ENCODE measurements at regions not wholly inside any gene's neighbourhood (a gene's known extent, or its start where the extent isn't known, plus 50 kb on each side); places are given as distances from the start of the nearest gene placed in this dataset.

GRCh38 chr19:30877661-30878113, 471.5 kb downstream of the TSHZ3 start:
- Histone ChIP-seq H3K18ac (ENCODE audit: extremely low read depth, low read length) (no peak overlapping the region), H3K4me1 (replicated peaks in 1 of 4; ENCODE audit: control insufficient read depth in 3 of 4, insufficient read depth in 4 of 4, low read length in 3 of 4) (no peaks in the 10 kb centered on the region), H3K9ac (replicated peaks in 1 of 4; ENCODE audit: extremely low read depth in 1 of 4, low read depth in 3 of 4, low read length in 3 of 4) (no peak overlapping the region), H3K27me3 (replicated peaks in 1 of 4; ENCODE audit: control insufficient read depth in 3 of 4, extremely low read depth in 1 of 4, insufficient read depth in 3 of 4, low read length in 3 of 4) (no peaks in the 10 kb centered on the region), H3K23me2 (ENCODE audit: low read depth, low read length) (no peaks in the 10 kb centered on the region), H3K79me1 (ENCODE audit: low read depth, low read length) (no peaks in the 10 kb centered on the region), H2AFZ (ENCODE audit: low read length) (0 out of 2 replicates have a peak overlapping the region, but pooled peaks have one; percentile 23), H3K4me3 (ENCODE audit: extremely low read depth in 1 of 4, insufficient read depth in 2 of 4, low read depth in 3 of 4, low read length in 4 of 4) (no peak overlapping the region), H4K5ac (ENCODE audit: insufficient read length, low read depth, low read length) (no peak overlapping the region), H2BK12ac (ENCODE audit: low read depth, low read length) (no peak overlapping the region), H3K4ac (replicated peaks; ENCODE audit: insufficient read length, low read depth, low read length) (no peak overlapping the region), H4K20me1 (replicated peaks in 1 of 2; ENCODE audit: control insufficient read depth in 1 of 2, insufficient read depth in 2 of 2, low read length in 2 of 2) (no peaks in the 10 kb centered on the region), H3K36me3 (ENCODE audit: control insufficient read depth in 2 of 4, insufficient read depth in 4 of 4, low read length in 3 of 4) (no peaks in the 10 kb centered on the region), H3K23ac (ENCODE audit: insufficient read length) (no peak overlapping the region), H3K4me2 (ENCODE audit: insufficient read depth in 1 of 2, low read depth in 2 of 2, low read length in 2 of 2) (no peak overlapping the region), H3K56ac (replicated peaks; ENCODE audit: insufficient read length, low read depth, low read length) (no peak overlapping the region), H2BK120ac (replicated peaks; ENCODE audit: low read depth, low read length) (no peak overlapping the region), H2BK15ac (ENCODE audit: low read length) (peak overlapping the region; percentile 29; the same call in 1 of the 2 replicates), H2AK5ac (ENCODE audit: low read depth, low read length) (no peak overlapping the region), H4K91ac (replicated peaks; ENCODE audit: insufficient read length, low read length) (no peak overlapping the region), H3K79me2 (ENCODE audit: control insufficient read depth in 1 of 2, insufficient read depth in 2 of 2, low read length in 2 of 2) (no peaks in the 10 kb centered on the region), H4K8ac (ENCODE audit: extremely low read depth, insufficient read depth, low read length) (no peak overlapping the region), H2BK20ac (ENCODE audit: low read length) (no peak overlapping the region), H2BK5ac (ENCODE audit: low read depth, low read length) (no peak overlapping the region), H3K9me3 (ENCODE audit: insufficient read depth in 2 of 2, low read depth in 1 of 2, low read length in 1 of 2) (no peaks in the 10 kb centered on the region), H3K14ac (ENCODE audit: insufficient read length) (no peak overlapping the region), H3K27ac (ENCODE audit: low read depth, low read length) (no peak overlapping the region)
- CTCF ChIA-PET (ENCODE audit: partially characterized antibody) = interaction anchor here (0.6 to 1.4 kb wide), 3 partner anchors 12 to 77 kb away, joined by 3 read pairs; no protein-coding TSS in a partner anchor
- DNase-seq (ENCODE audit: low read depth in 1 of 2, low spot score in 2 of 2) (no peak), FAIRE-seq (no peak)
- WGBS, 2 experiments (ENCODE audit: extremely low coverage in 1 of 2, insufficient coverage in 1 of 2, insufficient read length in 1 of 2, insufficient replicate concordance in 2 of 2, low coverage in 1 of 2, low lambda C conversion rate in 2 of 2, missing lambda C conversion rate in 1 of 2) = 87% methylated on average over 4 of the region's 4 CpGs; no CpG with 5 or more reads in 1 of the 2 experiments
- POLR2A ChIA-PET (ENCODE audit: partially characterized antibody) = no interaction called here
- no peak for TF ChIP-seq ATF3 (IDR thresholded peaks at IDR 0.05; ENCODE audit: insufficient read depth, low read depth, low read length)
- no peak for TF ChIP-seq SIRT6 (IDR thresholded peaks at IDR 0.05; ENCODE audit: low read length)
- TF ChIP-seq KDM5A (IDR thresholded peaks at IDR 0.05; ENCODE audit: low read length) = no peak
- no peak for TF ChIP-seq BCL11A (IDR thresholded peaks at IDR 0.05; ENCODE audit: low read depth in 2 of 2, low read length in 2 of 2)
- TF ChIP-seq POLR2AphosphoS5 (IDR thresholded peaks at IDR 0.05; ENCODE audit: low read depth, low read length) = no peak
- no peak for TF ChIP-seq RFX5 (IDR thresholded peaks at IDR 0.05; ENCODE audit: borderline replicate concordance, low read depth, low read length)
- no peak for TF ChIP-seq GABPA (IDR thresholded peaks at IDR 0.05; ENCODE audit: borderline replicate concordance, insufficient read depth, low read length)
- no peak for TF ChIP-seq EZH2 (IDR thresholded peaks at IDR 0.05; ENCODE audit: low read depth, low read length, severe bottlenecking)
- no peak for TF ChIP-seq SIN3A (conservative IDR thresholded peaks at IDR 0.05 in 1 of 2, IDR thresholded peaks at IDR 0.05 in 1 of 2; ENCODE audit: low read depth in 1 of 2, low read length in 2 of 2)
- no peak for TF ChIP-seq YY1 (IDR thresholded peaks at IDR 0.05; ENCODE audit: low read depth, low read length)
- no peak for TF ChIP-seq BRCA1 (IDR thresholded peaks at IDR 0.05; ENCODE audit: low read depth, low read length)
- no peak for TF ChIP-seq FOSL1 (IDR thresholded peaks at IDR 0.05; ENCODE audit: insufficient read depth, low read depth, low read length)
- TF ChIP-seq JUN (IDR thresholded peaks at IDR 0.05; ENCODE audit: low read depth, low read length) = no peak
- no peak for TF ChIP-seq SP4 (IDR thresholded peaks at IDR 0.05; ENCODE audit: low read length)
- no peak for TF ChIP-seq ASH2L (IDR thresholded peaks at IDR 0.05; ENCODE audit: low read length)
